ENCODE measurements at regions not wholly inside any gene's neighbourhood (a gene's known extent, or its start where the extent isn't known, plus 50 kb on each side); places are given as distances from the start of the nearest gene placed in this dataset.
A peak's percentile ranks its signal among the peaks of the same experiment; 100 is the strongest.

GRCh38 chr11:127443297-127443696 lies 442.7 kb upstream of the KIRREL3 start:
- DNase-seq (ENCODE audit: low spot score): no peak

- no peak for DNase-seq (ENCODE audit: low spot score)
Measured at GRCh38 chr11:127440616-127441015, 440.0 kb upstream of the KIRREL3 start.

GRCh38 chr11:127425281-127425680 lies 424.7 kb upstream of the KIRREL3 start:
- DNase-seq (ENCODE audit: low spot score): no peak

GRCh38 chr11:127424661-127425060 lies 424.1 kb upstream of the KIRREL3 start:
- no peak for DNase-seq (ENCODE audit: low spot score)

GRCh38 chr11:127420139-127420538 lies 419.6 kb upstream of the KIRREL3 start:
- no peak for DNase-seq (ENCODE audit: low spot score)

- no peak for DNase-seq (ENCODE audit: low spot score)
Measured at GRCh38 chr11:127412722-127413380, 412.3 kb upstream of the KIRREL3 start.

GRCh38 chr11:127412234-127412633 lies 411.7 kb upstream of the KIRREL3 start:
- no peak for DNase-seq (ENCODE audit: low spot score)

- DNase-seq (ENCODE audit: low spot score): no peak
Measured at GRCh38 chr11:127411283-127411682, 410.7 kb upstream of the KIRREL3 start.

GRCh38 chr11:127395034-127395433 lies 394.5 kb upstream of the KIRREL3 start:
- no peak for DNase-seq (ENCODE audit: low spot score)

- no peak for DNase-seq (ENCODE audit: low spot score)
Measured at GRCh38 chr11:127393460-127393997, 393.0 kb upstream of the KIRREL3 start.

- no peak for DNase-seq (ENCODE audit: low spot score)
Measured at GRCh38 chr11:127392575-127392974, 392.0 kb upstream of the KIRREL3 start.

GRCh38 chr11:127390465-127390864 lies 389.9 kb upstream of the KIRREL3 start:
- no peak for DNase-seq (ENCODE audit: low spot score)

- DNase-seq (ENCODE audit: low spot score): no peak
Measured at GRCh38 chr11:127385071-127385470, 384.5 kb upstream of the KIRREL3 start.

- DNase-seq (ENCODE audit: low spot score): no peak
Measured at GRCh38 chr11:127383026-127383425, 382.5 kb upstream of the KIRREL3 start.

- DNase-seq (ENCODE audit: low spot score): no peak
Measured at GRCh38 chr11:127381247-127381646, 380.7 kb upstream of the KIRREL3 start.

- no peak for DNase-seq (ENCODE audit: low spot score)
Measured at GRCh38 chr11:127379686-127380085, 379.1 kb upstream of the KIRREL3 start.

- no peak for DNase-seq (ENCODE audit: low spot score)
Measured at GRCh38 chr11:127376301-127376700, 375.7 kb upstream of the KIRREL3 start.

GRCh38 chr11:127369356-127369755 lies 368.8 kb upstream of the KIRREL3 start:
- DNase-seq (ENCODE audit: low spot score): no peak

- no peak for DNase-seq (ENCODE audit: low spot score)
Measured at GRCh38 chr11:127362754-127363308, 362.3 kb upstream of the KIRREL3 start.

GRCh38 chr11:127358160-127358559 lies 357.6 kb upstream of the KIRREL3 start:
- no peak for DNase-seq (ENCODE audit: low spot score)

GRCh38 chr11:127350476-127350875 lies 349.9 kb upstream of the KIRREL3 start:
- DNase-seq (ENCODE audit: low spot score): no peak

GRCh38 chr11:127345819-127346459 lies 345.4 kb upstream of the KIRREL3 start:
- DNase-seq (ENCODE audit: low spot score): peak; percentile 17

GRCh38 chr11:127340438-127340837 lies 339.9 kb upstream of the KIRREL3 start:
- no peak for DNase-seq (ENCODE audit: low spot score)
